ENCODE measurements at regions not wholly inside any gene's neighbourhood (a gene's known extent, or its start where the extent isn't known, plus 50 kb on each side); places are given as distances from the start of the nearest gene placed in this dataset.

DNA sequence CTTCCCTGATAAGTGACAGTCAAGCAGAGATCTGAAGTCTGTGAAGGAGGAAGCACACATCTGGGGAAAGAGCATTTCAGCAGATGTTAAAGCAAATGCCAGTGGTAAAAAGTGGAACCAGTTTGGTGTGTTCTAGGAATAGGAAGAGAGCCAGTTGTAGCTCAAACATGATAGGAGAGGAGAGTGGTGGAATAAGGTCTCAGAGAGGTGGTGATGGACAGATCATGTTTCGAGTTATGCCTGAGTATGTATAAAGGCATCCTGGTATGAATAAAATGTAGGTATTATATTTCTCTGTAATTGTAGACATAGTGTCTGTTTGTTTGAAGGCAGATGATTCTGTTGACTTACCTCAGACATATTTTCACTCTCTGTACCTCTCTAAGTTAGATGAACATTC, 89.1 kb downstream of the LARP7 start:
- TF ChIP-seq ZNF384 (IDR thresholded peaks at IDR 0.05) (no peak), SP1 (IDR thresholded peaks at IDR 0.05) (no peak), CTBP1 (IDR thresholded peaks at IDR 0.05; ENCODE audit: borderline replicate concordance) (no peak), HDGF (IDR thresholded peaks at IDR 0.05; ENCODE audit: borderline replicate concordance) (no peak), TARDBP (IDR thresholded peaks at IDR 0.05) (no peak), FOXM1 (IDR thresholded peaks at IDR 0.05; ENCODE audit: borderline replicate concordance) (no peak), NFRKB (IDR thresholded peaks at IDR 0.05) (no peak), FOXK2 (IDR thresholded peaks at IDR 0.05) (no peak), BHLHE40 (IDR thresholded peaks at IDR 0.05; ENCODE audit: borderline replicate concordance) (no peak), FOXA1 (IDR thresholded peaks at IDR 0.05) (no peak)
- TF ChIP-seq, protein P1, sequence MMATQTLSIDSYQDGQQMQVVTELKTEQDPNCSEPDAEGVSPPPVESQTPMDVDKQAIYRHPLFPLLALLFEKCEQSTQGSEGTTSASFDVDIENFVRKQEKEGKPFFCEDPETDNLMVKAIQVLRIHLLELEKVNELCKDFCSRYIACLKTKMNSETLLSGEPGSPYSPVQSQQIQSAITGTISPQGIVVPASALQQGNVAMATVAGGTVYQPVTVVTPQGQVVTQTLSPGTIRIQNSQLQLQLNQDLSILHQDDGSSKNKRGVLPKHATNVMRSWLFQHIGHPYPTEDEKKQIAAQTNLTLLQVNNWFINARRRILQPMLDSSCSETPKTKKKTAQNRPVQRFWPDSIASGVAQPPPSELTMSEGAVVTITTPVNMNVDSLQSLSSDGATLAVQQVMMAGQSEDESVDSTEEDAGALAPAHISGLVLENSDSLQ (IDR thresholded peaks at IDR 0.05), result no peak

Data from HEK293T (cell line).